Activated naive CD4-positive, alpha-beta T cell treated with anti-CD3 and anti-CD28 coated beads, Interleukin-2, amount 50 U/mL, for 72 hours (primary cell): ENCODE measurements at regions not wholly inside any gene's neighbourhood (a gene's known extent, or its start where the extent isn't known, plus 50 kb on each side); places are given as distances from the start of the nearest gene placed in this dataset.
"Not testable (repeated sequence)": the region's sequence is repeated elsewhere in the genome, so short reads cannot be mapped to it uniquely, and the experiment has no call there.

Experiments
- ATAC-seq, 2 donors: fragments of 150-1000 bp; cut with Tn5 transposase; 2 replicates each; pipeline ENCODE4 v1.10.0; 2021; ENCODE audit warnings: mild to moderate bottlenecking in 2 of 2, moderate library complexity in 2 of 2
- DNase-seq, 2 donors: peaks; one replicate each; pipeline ENCODE4 v3.0.0; 2021 to 2022; ENCODE audit warnings: low spot score in 2 of 2
- H3K27ac Mint-ChIP-seq, 2 donors: one replicate each; pipeline ENCODE4 v1.8.0; 2022; ENCODE audit warnings: mild to moderate bottlenecking in 2 of 2, mixed read lengths in 2 of 2
- H3K36me3 Mint-ChIP-seq, 2 donors: one replicate each; pipeline ENCODE4 v1.8.0; 2022; ENCODE audit warnings: mixed read lengths in 2 of 2
- H3K9me3 Mint-ChIP-seq, 2 donors: one replicate each; pipeline ENCODE4 v1.8.0; 2022; ENCODE audit warnings: mixed read lengths in 2 of 2

- DNase-seq: no peak
- no peak for ATAC-seq
- Mint-ChIP-seq H3K36me3 (no peaks in the 10 kb centered on the region), H3K27ac (no peak overlapping the region), H3K9me3 (no peaks in the 10 kb centered on the region)
These were observed 294.7 kb downstream of the QKI start for GRCh38 chr6:163709255-163709654.

- no peaks in the 10 kb centered on the region for H3K36me3 Mint-ChIP-seq
- no peaks in the 10 kb centered on the region for H3K9me3 Mint-ChIP-seq
- ATAC-seq (no peak), DNase-seq (no peak)
- H3K27ac Mint-ChIP-seq: no peak overlapping the region
These were observed 293.9 kb downstream of the QKI start for GRCh38 chr6:163708466-163708865.

- ATAC-seq: no peak
- DNase-seq: no peak
These were observed 293.2 kb downstream of the QKI start for GRCh38 chr6:163707387-163708355.

GRCh38 chr6:163706500-163707087 is 292.1 kb downstream of the QKI start:
- no peak for ATAC-seq
- no peak for DNase-seq
- no peak overlapping the region for H3K27ac Mint-ChIP-seq
- no peaks in the 10 kb centered on the region for H3K36me3 Mint-ChIP-seq
- no peaks in the 10 kb centered on the region for H3K9me3 Mint-ChIP-seq

More at GRCh38 chr6:163707387-163708355, 293.2 kb downstream of the QKI start:
- no peaks in the 10 kb centered on the region for H3K9me3 Mint-ChIP-seq
- no peaks in the 10 kb centered on the region for H3K36me3 Mint-ChIP-seq
- no peak overlapping the region for H3K27ac Mint-ChIP-seq

- no peak for DNase-seq
- Mint-ChIP-seq H3K36me3 (no peaks in the 10 kb centered on the region), H3K27ac (no peak overlapping the region), H3K9me3 (no peaks in the 10 kb centered on the region)
- ATAC-seq: no peak
These were observed 291.4 kb downstream of the QKI start for GRCh38 chr6:163705923-163706322.

GRCh38 chr6:163702736-163703135 is 288.2 kb downstream of the QKI start:
- H3K27ac Mint-ChIP-seq: no peak overlapping the region
- no peaks in the 10 kb centered on the region for H3K36me3 Mint-ChIP-seq
- DNase-seq: no peak
- H3K9me3 Mint-ChIP-seq: no peaks in the 10 kb centered on the region
- ATAC-seq: no peak

DNA sequence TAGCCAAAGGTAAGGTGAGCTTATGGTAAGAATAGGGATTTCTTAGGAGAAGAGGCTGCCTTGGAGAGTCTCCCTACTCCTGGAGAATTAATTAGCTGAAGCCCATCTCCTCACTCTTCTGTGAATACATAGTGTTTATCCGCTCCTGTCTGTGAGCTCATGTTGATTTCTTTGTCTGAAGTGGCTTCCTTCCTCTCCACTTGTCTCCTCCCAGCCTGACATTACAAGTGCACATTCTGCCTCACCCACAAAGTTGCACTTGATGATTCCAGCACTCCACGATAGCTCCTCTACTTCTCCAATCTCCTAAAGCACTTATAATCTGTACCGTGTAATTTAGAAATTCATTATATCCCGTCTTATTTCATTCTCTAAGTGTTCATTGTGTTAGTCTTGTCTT is 287.2 kb downstream of the QKI start:
- ATAC-seq: no peak
- no peak for DNase-seq
- Mint-ChIP-seq H3K36me3 (no peaks in the 10 kb centered on the region), H3K27ac (no peak overlapping the region), H3K9me3 (no peaks in the 10 kb centered on the region)

GRCh38 chr6:163698086-163698485 is 283.6 kb downstream of the QKI start:
- Mint-ChIP-seq H3K27ac (no peak overlapping the region), H3K9me3 (no peaks in the 10 kb centered on the region)

GRCh38 chr6:163696311-163696710 is 281.8 kb downstream of the QKI start:
- H3K9me3 Mint-ChIP-seq, DNase-seq, H3K27ac Mint-ChIP-seq, H3K36me3 Mint-ChIP-seq, ATAC-seq: not testable (repeated sequence)

More at GRCh38 chr6:163698086-163698485, 283.6 kb downstream of the QKI start:
- DNase-seq: no peak
- ATAC-seq: no peak
- no peaks in the 10 kb centered on the region for H3K36me3 Mint-ChIP-seq

DNA sequence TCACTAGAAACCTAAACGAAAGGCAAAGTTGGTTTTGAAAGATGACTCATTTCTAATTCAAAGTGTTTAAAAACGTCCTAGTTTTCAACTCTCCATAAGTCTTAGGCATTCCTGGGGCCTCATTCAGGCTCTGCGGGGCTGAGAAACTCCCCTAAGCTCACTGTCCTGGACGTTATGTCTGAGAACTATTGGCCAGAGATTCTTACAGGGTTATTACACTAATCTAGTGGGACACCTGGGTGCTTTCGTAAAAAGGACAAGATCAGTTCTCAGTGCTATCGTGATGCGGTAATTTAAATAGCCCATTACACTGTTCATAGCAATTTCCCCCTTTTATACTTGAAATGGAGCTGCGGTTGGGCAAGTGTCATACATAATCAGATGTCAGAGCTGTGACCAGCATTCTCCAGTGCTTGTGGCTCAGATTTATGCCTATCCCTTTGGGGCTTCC is 280.9 kb downstream of the QKI start:
- H3K36me3 Mint-ChIP-seq: no peaks in the 10 kb centered on the region

DNA sequence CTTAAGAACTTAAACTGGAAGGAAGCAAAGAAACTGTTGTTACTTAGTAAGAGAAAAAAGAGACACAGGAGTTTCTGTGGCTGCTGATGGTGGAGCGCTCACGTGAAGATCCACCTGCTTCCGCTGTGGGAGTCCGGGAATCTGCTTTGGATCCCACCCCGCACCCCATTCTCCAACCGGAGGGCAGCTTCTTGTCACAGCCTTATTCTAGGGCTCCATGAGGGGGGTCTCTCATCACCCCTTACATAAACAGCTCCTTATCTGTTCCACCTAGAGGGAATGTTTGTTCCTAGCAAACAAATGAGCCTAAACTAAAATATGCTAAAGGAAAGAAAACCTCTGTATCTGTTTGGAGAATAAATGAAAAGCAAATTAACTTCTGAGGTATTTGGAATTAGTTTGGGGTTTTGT is 280.5 kb downstream of the QKI start:
- Mint-ChIP-seq H3K27ac (no peak overlapping the region), H3K9me3 (no peaks in the 10 kb centered on the region), H3K36me3 (no peaks in the 10 kb centered on the region)
- ATAC-seq (no peak), DNase-seq (no peak)

More for the DNA sequence above, 280.9 kb downstream of the QKI start:
- H3K27ac Mint-ChIP-seq: no peak overlapping the region
- H3K9me3 Mint-ChIP-seq: no peaks in the 10 kb centered on the region
- DNase-seq (no peak), ATAC-seq (no peak)

GRCh38 chr6:163694072-163694471 is 279.6 kb downstream of the QKI start:
- no peak for ATAC-seq
- no peak overlapping the region for H3K27ac Mint-ChIP-seq

GRCh38 chr6:163691049-163691448 is 276.5 kb downstream of the QKI start:
- Mint-ChIP-seq H3K36me3 (no peaks in the 10 kb centered on the region), H3K27ac (no peak overlapping the region), H3K9me3 (no peaks in the 10 kb centered on the region)
- no peak for DNase-seq
- no peak for ATAC-seq

More at GRCh38 chr6:163694072-163694471, 279.6 kb downstream of the QKI start:
- no peak for DNase-seq
- H3K36me3 Mint-ChIP-seq: no peaks in the 10 kb centered on the region
- H3K9me3 Mint-ChIP-seq: no peaks in the 10 kb centered on the region

- DNase-seq (no peak), ATAC-seq (no peak)
- no peak overlapping the region for H3K27ac Mint-ChIP-seq
These were observed 274.3 kb downstream of the QKI start for GRCh38 chr6:163688739-163689362.

DNA sequence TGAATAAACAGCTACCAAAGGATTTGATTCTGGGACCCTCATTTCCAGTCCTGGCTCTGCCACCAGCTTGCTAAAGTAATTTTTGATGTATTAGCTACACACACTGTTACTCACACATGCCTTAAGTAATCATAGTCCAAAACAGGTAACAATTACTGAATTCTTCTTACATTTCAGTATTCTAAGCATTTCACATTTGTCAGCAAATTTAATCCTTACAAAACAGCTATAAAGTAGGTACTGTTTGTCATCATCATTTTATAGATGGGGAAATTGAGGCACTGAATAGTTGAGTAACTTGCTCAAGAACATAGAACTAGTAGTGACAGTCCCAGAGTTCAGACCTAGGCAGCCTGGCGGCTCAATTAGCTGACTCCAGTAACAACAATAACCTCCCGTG is 272.6 kb downstream of the QKI start:
- peaks cover 0 to 4% of the 10 kb centered on the region in 2 donors for H3K9me3 Mint-ChIP-seq
- no peaks in the 10 kb centered on the region for H3K36me3 Mint-ChIP-seq
- no peak for ATAC-seq
- no peak for DNase-seq
- no peak overlapping the region for H3K27ac Mint-ChIP-seq

More at GRCh38 chr6:163688739-163689362, 274.3 kb downstream of the QKI start:
- Mint-ChIP-seq H3K36me3 (no peaks in the 10 kb centered on the region), H3K9me3 (peaks cover 0 to 3% of the 10 kb centered on the region in 2 donors)

DNA sequence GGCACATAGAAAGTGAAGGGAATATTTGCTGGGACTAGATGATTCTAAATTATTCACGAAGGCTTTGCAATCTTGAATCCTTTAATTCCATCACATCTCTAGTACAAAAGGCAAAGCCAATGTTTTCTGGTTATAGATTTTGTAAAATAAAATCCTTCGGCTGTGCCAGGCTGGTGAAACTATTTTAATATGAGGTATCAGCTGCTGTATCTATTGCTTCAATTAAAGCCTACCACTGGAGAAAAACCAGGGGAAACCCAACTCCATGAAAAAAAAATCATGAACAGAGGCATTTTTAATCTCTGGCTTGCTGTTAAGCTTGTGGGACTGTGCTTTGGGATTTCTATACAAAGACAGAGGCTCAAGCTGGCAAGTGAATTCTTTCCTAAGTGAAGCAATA is 271.8 kb downstream of the QKI start:
- H3K27ac Mint-ChIP-seq: no peak overlapping the region
- DNase-seq: no peak
- peaks cover 0 to 4% of the 10 kb centered on the region in 2 donors for H3K9me3 Mint-ChIP-seq
- no peaks in the 10 kb centered on the region for H3K36me3 Mint-ChIP-seq
- ATAC-seq: no peak

- no peak for ATAC-seq
- H3K27ac Mint-ChIP-seq: no peak overlapping the region
- peaks cover 0 to 4% of the 10 kb centered on the region in 2 donors for H3K9me3 Mint-ChIP-seq
- H3K36me3 Mint-ChIP-seq: no peaks in the 10 kb centered on the region
- DNase-seq: no peak
These were observed 268.6 kb downstream of the QKI start for GRCh38 chr6:163683105-163683622.
